NCI-H1417 treated with DMSO at 0.1 percent for 48 hours (cell line): ENCODE measurements at regions not wholly inside any gene's neighbourhood (a gene's known extent, or its start where the extent isn't known, plus 50 kb on each side); places are given as distances from the start of the nearest gene placed in this dataset.

ENCODE experiments used
- DNase-seq: peaks from one replicate; lab custom pipeline; 2025; lab: John Stamatoyannopoulos, UW

DNA sequence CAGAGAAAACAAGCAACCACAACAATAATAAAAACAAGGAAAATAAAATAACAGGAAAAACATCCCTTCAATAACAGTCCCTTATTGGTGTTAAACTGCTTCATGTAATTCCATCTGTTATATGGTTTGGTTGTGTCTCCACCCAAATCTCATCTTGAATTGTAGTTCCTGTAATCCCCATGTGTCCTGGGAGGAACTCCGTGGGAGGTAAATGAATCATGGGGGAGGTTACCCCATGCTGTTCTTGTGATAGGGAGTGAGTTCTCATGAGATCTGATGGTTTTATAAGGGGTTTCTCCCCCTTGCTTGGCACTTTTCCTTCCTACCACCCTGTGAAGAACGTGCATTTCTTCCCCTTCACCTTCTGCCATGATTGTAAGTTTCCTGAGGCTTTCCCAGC, 369.8 kb downstream of the TMEM232 start:
- no peak for DNase-seq

DNA sequence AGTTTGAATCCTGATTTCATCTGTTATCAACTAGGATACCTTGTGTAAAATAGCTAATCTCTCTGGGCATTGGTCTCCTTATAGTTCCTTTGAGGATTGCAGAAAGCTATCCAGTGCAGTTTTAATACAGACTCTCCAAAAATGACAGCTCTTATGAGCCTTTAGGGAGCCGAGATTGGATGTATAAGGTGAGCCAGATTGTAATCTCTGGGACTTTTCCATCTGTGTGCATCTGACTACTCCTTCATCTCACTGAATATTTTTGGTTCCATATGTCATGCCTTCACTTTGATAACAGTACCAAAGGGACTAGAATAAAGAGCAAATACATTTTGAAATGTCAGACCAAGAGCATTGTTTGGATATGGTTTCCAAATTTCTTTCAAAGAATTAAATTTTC, 367.2 kb downstream of the TMEM232 start:
- DNase-seq, result no peak

- no peak for DNase-seq
Measured at GRCh38 chr5:110361471-110361870, 365.0 kb downstream of the TMEM232 start.

DNA sequence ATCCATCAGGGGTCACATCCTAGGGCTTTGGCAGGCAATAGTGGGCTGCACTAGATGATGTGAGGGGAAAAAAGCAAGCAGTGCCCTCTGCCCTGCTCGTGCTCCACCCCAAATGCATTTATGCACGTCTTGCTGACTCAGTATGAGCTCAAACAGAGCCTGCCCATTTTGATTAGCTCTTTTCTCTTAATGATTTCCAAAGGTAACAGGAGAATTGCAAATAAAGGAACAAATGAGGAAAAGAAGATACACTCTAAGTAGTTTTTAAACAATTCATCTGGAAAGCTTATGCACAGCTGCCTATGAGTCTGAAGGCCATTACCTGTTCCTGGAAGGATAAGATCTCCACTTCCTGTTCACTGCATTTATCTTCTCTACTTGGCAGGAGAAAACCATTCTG, 364.2 kb downstream of the TMEM232 start:
- no peak for DNase-seq

- DNase-seq, result no peak
Measured at GRCh38 chr5:110366716-110367115, 359.8 kb downstream of the TMEM232 start.
